ENCODE measurements at regions not wholly inside any gene's neighbourhood (a gene's known extent, or its start where the extent isn't known, plus 50 kb on each side); places are given as distances from the start of the nearest gene placed in this dataset.

DNA sequence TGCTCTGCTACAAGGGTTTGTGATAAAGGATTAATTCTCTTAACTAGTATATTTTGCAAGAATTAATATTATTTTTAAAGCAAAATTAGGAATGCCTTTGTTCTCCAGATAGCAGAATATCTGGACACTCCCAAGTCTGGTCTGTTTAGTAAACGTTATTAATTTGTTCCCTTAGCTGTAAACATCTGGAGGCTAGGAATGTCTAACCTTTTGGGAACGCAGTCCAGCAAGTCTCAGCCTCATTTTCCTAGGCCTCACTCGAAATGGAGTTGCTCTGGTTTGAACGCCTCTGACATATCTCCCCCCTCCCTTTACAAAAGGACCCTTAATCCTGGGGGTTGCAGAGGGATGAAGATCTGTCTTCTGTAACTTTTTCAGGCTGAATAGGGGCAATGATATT lies 59.3 kb upstream of the WNT7A start:
- DNase-seq (ENCODE audit: low read depth in 2 of 2): no peak
- H3K4me3 ChIP-seq (replicated peaks in 1 of 2; ENCODE audit: low read depth in 2 of 2, low read length in 2 of 2): no peak overlapping the region
- TF ChIP-seq, protein P1, sequence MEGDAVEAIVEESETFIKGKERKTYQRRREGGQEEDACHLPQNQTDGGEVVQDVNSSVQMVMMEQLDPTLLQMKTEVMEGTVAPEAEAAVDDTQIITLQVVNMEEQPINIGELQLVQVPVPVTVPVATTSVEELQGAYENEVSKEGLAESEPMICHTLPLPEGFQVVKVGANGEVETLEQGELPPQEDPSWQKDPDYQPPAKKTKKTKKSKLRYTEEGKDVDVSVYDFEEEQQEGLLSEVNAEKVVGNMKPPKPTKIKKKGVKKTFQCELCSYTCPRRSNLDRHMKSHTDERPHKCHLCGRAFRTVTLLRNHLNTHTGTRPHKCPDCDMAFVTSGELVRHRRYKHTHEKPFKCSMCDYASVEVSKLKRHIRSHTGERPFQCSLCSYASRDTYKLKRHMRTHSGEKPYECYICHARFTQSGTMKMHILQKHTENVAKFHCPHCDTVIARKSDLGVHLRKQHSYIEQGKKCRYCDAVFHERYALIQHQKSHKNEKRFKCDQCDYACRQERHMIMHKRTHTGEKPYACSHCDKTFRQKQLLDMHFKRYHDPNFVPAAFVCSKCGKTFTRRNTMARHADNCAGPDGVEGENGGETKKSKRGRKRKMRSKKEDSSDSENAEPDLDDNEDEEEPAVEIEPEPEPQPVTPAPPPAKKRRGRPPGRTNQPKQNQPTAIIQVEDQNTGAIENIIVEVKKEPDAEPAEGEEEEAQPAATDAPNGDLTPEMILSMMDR (IDR thresholded peaks at IDR 0.05; ENCODE audit: low read depth, low read length): no peak

DNA sequence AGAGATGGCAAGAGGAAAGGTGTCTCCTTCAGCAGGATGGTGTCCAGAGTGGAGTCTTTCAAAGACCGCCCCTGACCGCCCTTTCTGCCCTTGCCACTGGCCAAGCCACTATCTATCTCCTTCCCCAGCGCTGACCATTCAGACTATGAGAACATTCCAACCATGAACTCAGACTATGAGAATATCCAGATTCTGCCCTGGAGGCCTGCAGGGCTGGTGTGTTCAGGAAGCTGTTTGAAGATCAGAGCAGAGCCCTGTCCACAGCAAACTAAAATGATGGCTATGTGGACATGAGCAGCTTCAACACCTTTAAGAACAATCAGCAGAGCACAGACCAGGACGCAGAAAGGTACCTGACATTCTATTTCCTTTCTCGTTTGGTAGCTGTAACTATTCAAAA lies 57.3 kb upstream of the WNT7A start:
- H3K4me3 ChIP-seq (replicated peaks in 1 of 2; ENCODE audit: low read depth in 2 of 2, low read length in 2 of 2): no peak overlapping the region
- TF ChIP-seq, protein P1 (IDR thresholded peaks at IDR 0.05; ENCODE audit: low read depth, low read length): no peak
- DNase-seq (ENCODE audit: low read depth in 2 of 2): no peak

- DNase-seq (ENCODE audit: low read depth in 2 of 2): no peak
- TF ChIP-seq, protein P1 (IDR thresholded peaks at IDR 0.05; ENCODE audit: low read depth, low read length): no peak
- no peak overlapping the region for H3K4me3 ChIP-seq (replicated peaks in 1 of 2; ENCODE audit: low read depth in 2 of 2, low read length in 2 of 2)
Observed at GRCh38 chr3:13935494-13936094, 55.7 kb upstream of the WNT7A start.

DNA sequence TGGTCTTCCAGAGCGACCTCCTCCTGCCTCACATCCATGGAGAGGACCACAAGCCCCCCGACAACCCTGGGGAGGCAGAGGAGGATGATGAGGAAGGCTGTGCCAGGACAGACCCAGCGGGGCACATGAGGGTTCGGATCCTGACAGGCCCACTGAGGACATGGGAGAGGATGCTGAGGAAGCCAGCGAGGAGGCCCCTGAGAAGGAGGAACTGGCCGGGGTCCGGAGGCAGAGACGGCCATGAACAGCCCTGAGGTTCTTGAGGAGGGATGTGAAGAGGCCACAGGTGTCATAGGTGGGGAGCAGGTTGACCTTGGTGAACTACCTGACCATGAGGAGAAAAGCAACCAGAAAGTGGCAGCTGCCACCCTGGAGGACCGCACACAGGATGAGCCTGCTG lies 54.9 kb upstream of the WNT7A start:
- H3K4me3 ChIP-seq (replicated peaks in 1 of 2; ENCODE audit: low read depth in 2 of 2, low read length in 2 of 2): no peak overlapping the region

DNA sequence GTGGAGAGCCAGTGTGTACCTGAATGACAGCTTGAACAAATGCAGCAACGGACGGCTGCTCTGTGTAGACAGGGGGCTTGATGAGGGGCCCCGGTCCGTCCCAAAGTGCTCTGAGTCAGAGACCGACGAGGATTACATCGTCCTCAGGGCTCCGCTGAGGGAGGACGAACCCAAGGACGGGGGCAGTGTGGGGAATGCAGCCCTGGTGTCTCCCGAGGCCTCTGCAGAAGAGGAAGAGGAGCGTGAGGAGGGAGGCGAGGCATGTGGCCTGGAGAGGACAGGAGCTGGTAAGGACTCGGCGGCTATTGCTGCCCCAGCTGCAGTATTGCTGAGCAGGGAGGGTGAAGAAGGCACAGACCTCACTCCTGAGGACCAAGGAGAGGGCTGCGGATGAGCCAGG lies 54.4 kb upstream of the WNT7A start:
- DNase-seq (ENCODE audit: low read depth in 2 of 2): no peak
- H3K4me3 ChIP-seq (replicated peaks in 1 of 2; ENCODE audit: low read depth in 2 of 2, low read length in 2 of 2): no peak overlapping the region
- TF ChIP-seq, protein P1 (IDR thresholded peaks at IDR 0.05; ENCODE audit: low read depth, low read length): no peak

More for the DNA sequence above, 54.9 kb upstream of the WNT7A start:
- TF ChIP-seq, protein P1 (IDR thresholded peaks at IDR 0.05; ENCODE audit: low read depth, low read length): no peak
- DNase-seq (ENCODE audit: low read depth in 2 of 2): no peak

- TF ChIP-seq, protein P1 (IDR thresholded peaks at IDR 0.05; ENCODE audit: low read depth, low read length): no peak
- DNase-seq (ENCODE audit: low read depth in 2 of 2): no peak
- H3K4me3 ChIP-seq (replicated peaks in 1 of 2; ENCODE audit: low read depth in 2 of 2, low read length in 2 of 2): peak overlapping the region in 1 of 2 donors; percentile 8
Observed at GRCh38 chr3:13932578-13933295, 52.9 kb upstream of the WNT7A start.

Measured in cardiac fibroblast (primary cell).